Daoy (cell line): ENCODE measurements at regions not wholly inside any gene's neighbourhood (a gene's known extent, or its start where the extent isn't known, plus 50 kb on each side); places are given as distances from the start of the nearest gene placed in this dataset.

Source experiments
- DNase-seq: peaks from one replicate; pipeline ENCODE4 v3.0.0-alpha.2; 2015; ENCODE audit warnings: low read depth

DNA sequence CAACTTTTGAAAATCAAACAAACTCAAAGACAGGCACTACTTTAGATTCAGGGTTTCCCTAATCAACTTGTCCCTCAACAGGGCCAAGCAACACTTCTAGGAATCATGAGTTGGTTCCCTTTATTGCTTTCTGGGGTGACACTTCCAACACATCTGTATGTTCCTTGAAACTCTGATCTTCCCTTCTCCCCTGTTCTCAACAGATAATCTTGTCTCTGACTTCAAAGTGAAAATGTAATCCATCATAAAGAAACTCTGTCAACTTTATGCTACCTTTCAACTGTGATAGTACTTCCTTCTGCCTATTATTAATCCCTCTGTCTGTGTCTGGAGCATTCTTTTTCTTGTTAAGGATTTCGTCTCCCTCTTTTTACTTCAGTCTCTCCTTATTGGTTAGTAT, 250.1 kb upstream of the MEF2C start:
- no peak for DNase-seq

DNA sequence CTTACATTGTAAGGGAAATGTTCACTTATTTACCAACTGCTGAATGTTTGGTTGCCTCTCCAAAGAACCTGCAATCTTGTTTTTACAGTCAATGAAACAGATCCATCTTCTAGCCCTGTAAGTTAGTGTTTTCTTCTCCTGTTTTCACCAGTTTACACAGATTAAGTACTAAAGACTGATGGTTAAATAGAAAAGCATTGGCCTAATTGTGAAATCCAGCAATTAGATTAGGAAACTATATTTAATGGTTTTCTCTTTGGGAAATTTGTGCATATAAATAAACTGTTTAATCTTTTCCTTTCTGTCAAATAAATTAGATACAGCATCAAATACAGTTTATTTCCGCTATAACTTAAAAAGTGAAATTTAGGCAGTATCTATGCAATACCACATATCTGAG, 247.9 kb upstream of the MEF2C start:
- DNase-seq = no peak

DNA sequence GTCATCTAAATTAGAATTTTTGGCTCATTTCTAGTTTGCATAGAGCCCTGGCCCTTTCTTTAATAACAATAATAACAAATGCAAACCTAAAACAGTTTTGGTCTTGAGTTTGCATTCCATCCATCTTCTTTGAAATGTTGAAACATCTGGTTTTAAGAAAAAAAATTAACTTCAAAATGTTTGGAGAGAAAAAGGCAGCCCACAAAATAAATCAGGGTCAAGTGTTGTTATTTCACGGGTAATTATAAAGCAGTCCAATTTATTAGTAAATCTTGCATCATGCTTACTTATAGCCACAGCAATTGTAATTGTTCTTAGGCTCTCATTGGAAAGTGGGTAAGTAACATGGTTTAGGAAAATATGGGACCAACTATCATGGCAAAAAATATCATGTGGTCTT, 247.0 kb upstream of the MEF2C start:
- no peak for DNase-seq

DNA sequence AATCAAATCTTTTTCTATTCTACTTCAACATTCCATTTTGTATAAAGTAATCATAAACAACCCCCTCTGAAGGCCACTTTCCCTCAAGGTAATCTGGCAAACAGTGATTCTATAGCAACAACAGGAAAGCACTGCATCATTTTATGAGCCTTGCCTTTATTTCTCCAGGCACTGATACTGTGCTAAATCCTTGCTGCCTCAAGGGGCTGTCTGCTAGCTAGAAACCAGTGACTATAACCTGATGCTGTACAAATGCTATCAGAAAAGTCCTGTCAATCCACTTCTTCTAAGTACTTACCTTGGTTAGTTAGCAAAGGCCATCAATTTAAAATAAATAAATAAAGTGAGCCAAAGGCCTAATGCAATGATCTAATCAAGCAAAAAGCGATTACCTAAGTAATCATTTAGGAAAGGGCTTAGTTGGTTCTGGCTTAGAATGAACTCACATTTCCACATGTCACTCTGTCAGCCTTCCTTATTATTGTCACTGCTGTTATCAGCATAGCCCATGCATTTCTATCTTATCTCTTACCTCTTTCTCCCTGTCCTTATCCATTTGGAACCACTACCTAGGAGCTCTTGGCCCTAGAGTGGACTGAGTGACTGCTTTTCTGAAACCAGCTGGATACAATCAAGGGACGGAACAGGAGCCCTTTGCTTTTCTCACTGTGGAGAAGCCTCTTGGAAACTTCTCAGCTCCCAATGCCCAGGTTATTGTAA, 246.1 kb upstream of the MEF2C start:
- no peak for DNase-seq

DNA sequence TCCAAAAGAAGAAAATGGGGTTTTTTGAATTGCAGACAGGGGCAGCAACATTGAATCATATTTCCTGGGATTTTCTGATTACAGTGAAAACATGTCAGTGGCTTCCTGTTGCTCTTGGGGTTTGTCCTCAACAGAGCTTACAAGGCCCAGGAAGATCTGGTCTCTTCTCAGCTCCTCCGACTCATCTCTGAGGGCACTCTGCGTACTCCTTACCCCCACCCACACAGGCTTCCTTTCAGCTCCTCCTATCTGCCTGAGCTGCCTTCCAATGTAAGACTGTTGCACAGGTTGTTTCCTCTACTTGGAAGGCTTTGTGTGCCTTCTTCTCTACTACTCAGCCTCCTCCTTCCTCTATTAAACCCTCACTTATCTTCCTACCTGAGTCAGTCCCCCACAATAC, 245.1 kb upstream of the MEF2C start:
- DNase-seq = peak; percentile 24

DNA sequence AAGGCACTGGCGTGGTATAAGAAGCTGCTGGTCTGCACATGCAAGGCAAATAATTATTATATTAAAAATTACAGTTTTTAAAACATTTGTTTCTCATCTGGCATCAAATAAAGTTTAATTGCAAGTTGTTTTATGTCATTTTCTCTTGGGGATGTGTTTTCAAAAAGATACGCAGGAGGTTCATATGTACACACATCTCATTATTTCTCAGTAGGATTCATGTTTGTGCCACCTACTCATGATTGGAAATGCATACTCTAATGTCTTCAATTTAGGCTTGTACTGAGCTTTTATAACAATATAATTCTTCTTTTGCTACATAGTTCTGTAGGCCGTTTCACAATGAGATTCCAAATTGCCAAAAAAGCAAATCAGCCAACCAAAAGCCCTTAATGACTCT, 244.2 kb upstream of the MEF2C start:
- DNase-seq = no peak

DNA sequence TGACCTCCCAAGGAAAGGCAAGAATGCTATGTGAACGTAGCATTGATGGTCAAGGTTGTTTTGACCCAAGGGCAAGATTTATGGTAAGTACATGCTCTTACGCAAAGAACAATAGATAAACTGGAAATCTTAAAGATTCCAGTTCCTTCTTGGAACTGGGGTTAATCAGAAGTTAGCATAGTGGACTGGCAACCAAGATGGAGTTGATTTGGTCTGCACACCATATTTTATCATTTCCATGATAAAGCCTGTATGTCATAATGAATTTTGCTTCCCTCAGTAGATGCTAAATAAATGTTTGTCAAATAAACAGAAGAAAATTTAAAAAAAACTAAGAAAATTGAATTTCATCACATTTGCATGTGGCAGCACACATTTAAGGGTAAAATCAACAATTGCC, 242.4 kb upstream of the MEF2C start:
- DNase-seq = no peak

DNA sequence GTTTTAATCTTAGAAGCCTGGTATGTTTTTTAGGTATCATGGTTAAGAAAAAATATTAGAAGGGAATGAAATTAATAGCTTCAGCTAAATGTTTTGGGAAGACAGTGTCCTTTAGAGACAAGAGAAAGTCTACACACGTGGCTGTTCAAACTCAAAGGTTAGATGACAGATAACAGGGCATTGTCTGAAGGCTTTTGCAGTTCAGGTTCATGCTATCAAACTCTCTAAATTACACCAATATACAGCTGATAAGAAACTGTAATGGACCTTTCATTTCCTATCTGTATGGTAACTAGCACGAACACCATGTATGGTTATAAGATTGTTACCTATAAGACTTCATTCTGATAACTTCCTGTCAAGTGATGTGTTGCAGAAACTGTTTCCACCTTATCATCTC, 240.6 kb upstream of the MEF2C start:
- DNase-seq = no peak

DNA sequence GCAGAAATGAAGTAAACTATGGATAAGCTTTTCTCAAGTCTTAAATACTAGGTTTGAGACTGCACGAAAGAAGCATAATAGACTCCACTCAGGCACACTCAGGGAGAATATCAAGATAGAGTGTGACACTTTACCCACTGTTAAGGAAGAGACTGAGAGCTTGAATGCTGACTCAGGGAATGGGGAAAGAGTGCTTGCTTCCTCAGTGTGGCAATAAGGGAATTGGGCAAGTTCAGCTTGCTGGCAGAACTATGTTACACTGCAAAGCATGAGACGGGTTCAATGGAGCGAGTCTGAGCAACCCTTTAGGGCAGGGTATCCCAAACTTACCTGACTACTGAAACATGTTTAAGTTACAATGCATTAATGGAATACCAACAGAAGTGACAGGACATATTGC, 237.7 kb upstream of the MEF2C start:
- no peak for DNase-seq

DNA sequence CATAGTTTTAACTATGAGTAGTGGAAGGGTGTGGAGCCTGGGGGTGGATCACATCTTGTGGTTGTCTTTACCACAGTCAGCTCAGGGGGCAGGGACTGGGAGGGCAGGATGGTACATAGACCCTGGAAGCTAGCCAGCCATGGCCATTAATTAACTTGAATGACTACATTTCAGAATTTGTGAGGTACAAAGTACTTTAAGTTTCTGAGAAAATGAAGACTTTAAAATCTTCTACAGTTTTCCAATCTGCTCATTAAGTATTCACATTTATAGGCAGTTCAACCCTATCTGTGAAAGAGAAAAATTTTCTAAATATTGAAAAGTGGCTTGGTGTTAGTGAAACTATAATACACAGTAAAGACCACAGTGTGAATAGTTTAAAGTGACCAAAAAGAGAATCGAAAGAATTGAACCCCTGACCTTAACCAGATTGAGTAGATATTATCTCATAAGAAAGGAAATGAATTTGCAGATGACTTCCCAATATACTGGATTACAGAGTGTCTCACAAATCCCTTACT, 234.2 kb upstream of the MEF2C start:
- peak; percentile 51 for DNase-seq

DNA sequence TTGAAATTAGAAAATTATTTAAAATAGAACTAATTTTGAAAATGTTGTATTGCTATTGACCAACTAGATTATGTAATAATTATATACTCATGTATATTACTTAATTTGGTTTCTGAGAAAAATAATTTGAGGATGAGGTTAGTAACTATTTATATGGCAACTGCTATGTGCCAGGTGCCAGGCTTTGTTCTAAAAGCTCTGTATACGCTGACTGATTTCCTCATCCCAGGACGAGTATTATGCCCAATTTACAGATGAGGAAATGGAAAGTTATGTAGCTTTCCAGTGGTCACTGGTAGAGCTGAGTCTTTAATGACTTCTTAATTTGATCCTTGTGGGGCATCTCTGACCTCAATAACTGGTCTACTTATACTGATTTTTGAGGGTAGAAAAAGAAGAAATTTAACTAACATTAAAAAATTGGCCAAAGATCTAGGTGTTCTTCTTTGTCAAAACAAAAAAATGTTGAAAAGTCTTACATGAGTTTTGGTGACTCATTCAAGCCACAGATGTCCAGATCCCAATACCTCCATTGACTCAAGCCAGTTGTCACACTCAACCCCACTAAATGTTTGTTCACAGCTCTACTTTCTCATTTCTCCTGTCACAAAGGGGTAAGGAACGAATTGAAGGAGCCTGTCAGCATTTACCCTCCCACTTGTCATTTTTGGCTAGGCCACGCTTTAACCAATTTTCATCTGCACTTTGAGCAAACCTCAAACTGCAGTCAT, 228.1 kb upstream of the MEF2C start:
- DNase-seq = peak; percentile 9

DNA sequence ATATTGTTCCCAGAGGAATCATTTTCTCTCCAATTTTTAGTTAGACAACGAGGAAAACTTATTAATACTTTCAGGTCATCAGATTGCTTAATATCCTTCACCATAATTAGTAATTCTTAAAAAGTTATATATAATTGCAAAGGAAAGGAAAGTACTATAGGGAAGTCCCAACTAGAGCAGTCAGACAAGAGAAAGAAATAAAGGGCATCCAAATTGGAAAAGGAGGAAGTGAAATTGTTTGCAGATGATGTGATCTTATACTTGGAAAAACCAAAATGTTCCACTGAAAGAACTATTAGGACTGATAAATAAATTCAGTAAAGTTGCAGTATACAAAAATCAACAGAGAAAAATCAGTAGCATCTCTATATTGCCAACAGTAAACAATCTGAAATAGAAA, 223.5 kb upstream of the MEF2C start:
- DNase-seq = no peak

DNA sequence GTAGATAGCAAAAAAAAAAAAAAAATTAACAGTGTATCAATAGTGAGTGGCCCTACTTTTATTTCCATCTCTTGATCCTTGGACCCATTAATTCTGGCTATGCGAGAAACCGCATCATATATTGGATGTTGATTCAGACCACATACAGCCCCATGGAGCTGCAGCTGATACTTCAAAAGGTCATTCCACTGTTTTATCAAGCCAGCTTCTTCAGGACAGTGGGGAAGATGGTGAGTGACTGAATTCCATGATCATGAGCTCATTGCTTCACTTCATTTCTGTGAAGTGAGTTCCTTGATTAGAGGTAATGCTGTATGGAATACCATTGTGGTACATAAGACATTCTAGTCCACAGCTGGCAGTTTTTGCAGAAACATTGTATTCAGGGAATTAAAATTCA, 222.9 kb upstream of the MEF2C start:
- peak; percentile 20 for DNase-seq

DNA sequence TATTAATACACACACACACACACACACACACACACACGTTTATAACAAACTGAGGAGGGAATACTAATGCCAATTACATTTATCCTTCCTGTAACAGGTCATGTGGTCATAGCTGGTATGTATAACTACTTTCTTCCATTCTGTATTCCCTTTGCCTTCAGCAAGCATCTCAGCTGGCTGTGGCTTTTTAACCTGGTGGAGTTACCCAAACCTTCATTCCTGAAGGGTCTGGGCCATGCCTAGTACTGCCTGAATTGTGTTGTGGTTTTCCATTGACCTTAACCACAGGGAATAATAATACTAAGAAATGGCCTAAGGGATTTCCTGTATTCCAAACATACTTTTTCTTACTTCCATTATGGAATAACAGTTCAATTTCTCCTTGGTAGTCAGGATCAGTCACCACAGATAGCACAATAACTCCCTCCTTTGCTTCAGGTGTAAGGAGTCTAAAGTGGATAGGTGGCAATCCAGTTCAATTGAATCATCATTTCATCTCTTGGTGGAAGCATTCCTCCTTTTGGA, 222.2 kb upstream of the MEF2C start:
- DNase-seq = no peak

DNA sequence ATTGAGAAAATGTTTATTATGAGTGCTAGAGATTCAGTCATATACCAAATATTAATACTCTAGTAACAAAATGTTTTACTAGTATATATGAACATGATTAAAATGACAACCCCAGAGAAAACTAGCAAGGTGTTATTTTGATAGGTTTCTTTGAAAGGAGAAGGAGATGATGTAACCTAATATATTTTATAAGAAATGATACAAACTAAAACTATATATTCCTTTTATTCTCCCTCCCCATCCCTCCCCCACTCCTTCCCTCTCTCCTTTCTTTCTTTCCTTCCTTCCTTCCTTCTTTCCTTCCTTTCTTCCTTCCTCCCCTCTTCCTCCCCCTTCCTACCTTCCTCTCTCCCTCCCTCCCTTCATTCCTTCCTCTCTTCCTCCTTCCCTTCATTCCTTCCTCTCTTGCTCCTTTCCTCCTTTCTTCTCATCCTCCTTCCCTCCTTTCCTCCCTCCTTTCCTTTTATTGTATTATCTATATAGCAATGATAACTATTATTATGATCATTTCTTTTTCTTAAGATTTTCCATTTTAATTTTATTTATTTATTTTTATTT, 215.3 kb upstream of the MEF2C start:
- DNase-seq = no peak

DNA sequence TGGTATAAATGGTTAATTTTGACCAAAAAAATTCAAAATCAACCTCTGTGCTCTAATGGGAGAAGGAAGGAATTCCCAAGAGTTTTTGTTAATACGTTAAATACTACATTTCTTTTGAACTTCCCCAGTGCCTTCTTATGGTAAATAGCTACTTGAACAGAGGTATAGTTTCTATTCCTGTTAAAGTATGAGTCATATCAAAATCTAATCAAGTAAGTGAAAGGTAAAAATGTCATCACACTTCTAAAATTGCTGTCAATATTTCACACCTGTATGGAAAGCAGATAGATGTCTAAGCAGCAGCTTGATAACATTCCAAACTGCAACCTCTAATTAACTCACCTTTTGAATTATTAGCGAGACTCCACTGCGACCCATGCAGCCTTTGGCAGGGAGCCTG, 214.1 kb upstream of the MEF2C start:
- DNase-seq = no peak

DNA sequence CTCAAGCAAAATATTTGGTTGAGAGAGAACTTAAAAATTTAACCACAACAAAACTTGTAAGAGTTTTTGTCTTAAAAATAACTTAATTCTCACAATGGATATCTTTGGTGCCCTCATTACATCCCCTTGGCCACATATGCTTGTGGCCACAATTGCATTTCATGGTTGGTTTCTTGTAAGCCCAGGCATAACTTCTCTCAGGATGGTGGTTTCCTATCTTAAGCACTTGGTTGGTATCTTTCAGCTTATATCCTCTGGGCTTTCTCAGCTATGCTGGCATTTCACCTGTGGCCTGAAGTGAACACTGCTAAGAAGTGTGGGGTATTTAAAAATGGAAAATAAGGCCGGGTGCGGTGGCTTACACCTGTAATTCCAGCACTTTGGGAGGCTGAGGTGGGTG, 212.4 kb upstream of the MEF2C start:
- no peak for DNase-seq

DNA sequence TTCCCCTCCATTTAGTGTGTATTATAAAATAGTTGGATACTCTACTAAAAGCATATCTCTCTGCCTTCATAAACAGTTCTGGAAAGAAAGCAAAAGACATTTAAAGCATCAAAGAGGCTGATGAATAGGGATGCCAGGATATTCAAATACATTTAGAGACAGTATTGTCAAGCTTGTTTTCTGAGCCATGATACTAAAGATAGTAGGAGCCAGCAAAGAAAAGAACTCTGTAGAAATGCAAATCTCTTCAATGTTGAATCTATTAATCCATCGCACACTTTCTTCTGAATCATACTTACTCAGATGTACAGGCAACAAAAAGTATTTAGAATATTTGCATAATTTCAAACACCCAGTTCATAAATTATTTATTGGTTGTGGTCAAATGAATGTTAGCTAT, 207.1 kb upstream of the MEF2C start:
- no peak for DNase-seq

DNA sequence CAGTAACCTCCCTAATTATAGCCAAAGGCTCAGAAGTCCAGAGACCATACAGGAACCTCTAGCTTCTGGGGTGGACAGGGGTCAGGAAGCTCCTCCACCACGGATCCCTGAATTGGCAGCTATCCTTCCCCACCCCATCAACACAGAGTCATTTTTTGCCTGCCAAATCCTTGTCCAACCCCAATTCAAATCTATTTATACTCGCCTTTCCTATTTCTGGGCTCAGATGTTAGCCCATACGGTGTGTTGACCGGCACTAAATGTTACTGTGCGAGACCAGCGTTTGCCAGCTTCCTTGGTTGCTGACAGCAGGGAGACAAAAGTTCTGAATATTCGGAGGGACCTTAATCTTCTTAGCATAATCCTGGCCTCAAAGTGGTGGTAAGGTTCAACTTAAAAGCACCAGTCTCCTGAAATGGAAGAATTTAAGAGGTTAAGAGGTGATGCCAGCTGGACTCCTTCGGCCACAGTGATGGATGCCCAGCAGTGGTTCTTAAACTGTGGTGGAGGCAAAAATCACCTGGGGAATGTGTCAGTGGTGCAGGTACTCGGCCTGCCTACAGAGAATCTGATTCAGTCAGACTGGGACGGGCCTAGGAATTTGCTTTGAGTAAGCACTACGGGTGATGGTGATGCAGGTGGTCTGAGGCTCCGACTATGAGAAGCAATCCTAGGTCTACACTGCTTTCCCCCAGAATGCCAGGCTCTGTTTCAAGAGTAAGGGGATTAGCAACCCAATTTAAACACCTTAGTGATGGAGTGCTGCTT, 204.8 kb upstream of the MEF2C start:
- no peak for DNase-seq

DNA sequence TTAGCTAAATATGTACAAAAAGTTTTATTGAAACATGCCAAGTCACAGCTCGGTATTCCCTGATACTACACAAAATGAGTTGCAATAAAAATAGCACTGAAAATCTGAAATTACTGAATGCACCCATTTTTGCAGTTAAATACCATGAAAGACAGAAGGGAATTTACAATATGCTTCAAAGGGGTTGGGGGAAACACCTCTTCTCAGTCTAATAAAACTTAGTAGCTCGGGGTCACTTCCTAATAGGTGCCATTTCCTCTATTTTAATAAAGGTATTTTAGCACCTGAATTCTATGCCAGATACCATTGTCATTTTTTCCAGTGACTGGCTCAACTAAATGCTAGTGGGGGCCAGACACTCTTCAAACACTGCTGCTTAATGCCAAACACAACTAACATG, 204.1 kb upstream of the MEF2C start:
- no peak for DNase-seq

DNA sequence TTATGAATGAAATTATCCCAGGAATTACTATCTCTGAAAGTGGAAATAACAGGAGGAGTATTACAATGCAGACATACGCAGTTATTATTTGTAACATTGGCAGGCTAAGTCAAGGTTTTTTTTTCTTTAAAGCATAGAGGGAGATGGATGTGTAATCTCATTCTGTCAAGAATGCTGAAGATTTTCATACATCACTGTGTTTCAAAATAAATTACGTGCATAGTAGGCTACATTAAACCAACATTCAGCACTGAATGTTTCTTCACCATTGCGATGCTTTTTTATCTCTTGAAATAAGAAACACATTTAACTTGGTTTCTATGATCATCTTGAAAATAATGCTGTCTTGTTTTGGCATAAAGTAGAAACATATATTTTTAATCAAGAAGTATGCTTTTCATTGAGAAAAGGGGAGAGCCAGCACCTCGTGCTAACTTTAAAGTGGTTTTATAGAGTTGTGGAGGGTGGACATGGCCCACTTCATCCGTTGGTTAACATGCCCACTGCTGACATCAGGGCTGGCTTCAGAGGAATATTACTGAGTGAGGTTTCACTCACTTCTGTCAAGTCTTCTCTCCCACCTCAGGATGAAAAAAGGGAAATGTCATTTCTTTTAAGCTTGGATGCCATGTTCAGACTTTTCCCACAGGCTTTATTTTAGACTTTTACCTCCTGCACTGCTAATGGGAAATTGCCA, 203.6 kb upstream of the MEF2C start:
- no peak for DNase-seq

DNA sequence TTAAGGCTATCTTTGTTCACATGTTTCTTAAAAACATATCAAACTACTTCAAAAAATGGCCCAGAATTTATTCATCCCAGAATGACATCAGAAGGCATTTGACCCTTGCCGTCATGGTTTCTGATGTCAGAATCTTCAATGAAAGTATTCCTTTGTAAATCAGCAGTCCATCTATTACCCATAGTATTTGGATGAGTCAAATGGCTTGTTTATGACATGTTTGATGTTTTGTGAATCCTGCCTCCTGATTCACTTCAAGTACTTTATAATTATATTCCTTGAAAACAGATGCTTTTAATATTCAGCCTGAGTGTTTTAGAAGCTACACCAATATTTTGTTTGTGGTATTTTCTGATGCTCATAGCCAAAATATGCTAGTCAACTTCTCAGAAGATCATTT, 200.8 kb upstream of the MEF2C start:
- no peak for DNase-seq
